ENCODE measurements at regions not wholly inside any gene's neighbourhood (a gene's known extent, or its start where the extent isn't known, plus 50 kb on each side); places are given as distances from the start of the nearest gene placed in this dataset.
"Not testable (repeated sequence)": the region's sequence is repeated elsewhere in the genome, so short reads cannot be mapped to it uniquely, and the experiment has no call there.

DNA sequence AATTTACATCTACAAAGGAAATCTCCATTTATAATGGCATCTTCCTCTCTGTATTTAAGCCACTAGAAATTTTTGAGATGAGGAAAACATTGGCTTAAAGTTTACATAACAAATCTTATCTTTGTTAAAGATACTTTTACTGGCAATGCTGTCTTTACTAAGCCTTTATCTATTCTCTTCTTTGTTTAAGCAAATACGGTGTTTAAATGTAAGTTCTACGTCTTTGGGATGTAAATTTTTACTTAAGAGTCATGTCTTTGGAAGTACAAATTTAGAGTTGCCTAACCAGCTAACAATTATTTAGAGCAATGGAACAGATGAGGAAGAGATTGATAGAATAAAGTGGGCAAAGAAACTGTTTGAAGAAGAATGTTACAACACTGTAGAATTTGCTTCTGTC, 1024.0 kb upstream of the PCDH10 start:
- no peak overlapping the region for H3K4me3 ChIP-seq (ENCODE audit: low read length)
- TF ChIP-seq ZNF274 (IDR thresholded peaks at IDR 0.05; ENCODE audit: low read depth, low read length), result no peak

- no peak overlapping the region for H3K4me3 ChIP-seq (ENCODE audit: low read length)
- no peak for TF ChIP-seq ZNF274 (IDR thresholded peaks at IDR 0.05; ENCODE audit: low read depth, low read length)
Observed at GRCh38 chr4:132132433-132132832, 1016.7 kb upstream of the PCDH10 start.

DNA sequence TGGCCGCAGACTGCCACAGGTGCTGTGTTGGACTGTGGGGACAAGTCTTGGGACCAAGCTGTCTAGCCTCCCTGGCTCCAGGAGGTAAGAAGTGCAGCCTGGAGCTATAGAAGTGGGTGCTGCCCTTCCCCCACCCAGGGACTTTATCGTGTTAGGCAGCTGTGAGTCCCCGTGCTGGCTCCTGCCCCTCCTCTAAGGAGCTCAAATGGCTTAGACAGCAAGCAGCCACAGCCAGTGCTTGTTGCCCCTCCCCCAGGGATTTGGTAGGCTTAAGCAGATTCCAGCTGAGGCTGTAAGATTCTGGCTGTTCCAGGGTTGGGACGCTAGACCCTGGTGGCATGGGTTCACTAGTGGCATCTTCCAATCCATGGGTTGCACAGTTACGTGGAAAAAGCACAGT, 979.4 kb upstream of the PCDH10 start:
- TF ChIP-seq ZNF274 (IDR thresholded peaks at IDR 0.05; ENCODE audit: low read depth, low read length), result no peak

DNA sequence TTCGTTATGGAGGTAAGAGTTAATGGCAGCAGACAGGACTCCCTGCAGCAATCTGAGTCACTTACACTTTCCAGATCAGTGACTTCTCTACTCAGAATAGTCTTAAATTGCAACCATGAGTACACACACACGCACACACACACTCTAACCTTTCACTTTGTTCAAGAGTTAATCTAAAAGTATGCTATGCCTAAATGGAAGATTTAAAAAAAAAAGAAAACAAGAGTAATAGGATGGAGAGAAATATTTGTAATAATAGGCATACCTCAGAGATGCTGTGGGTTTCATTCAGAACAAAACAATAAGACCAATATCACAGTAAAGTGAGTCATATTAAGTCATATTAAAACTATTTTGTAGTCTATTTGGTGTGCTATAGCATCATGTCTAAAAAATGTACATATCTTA, 969.1 kb upstream of the PCDH10 start:
- H3K4me3 ChIP-seq (ENCODE audit: low read length), result no peak overlapping the region
- no peak for TF ChIP-seq ZNF274 (IDR thresholded peaks at IDR 0.05; ENCODE audit: low read depth, low read length)

More for the DNA sequence above, 979.4 kb upstream of the PCDH10 start:
- H3K4me3 ChIP-seq (ENCODE audit: low read length), result no peak overlapping the region

- H3K4me3 ChIP-seq (ENCODE audit: low read length), result no peak overlapping the region
- no peak for TF ChIP-seq ZNF274 (IDR thresholded peaks at IDR 0.05; ENCODE audit: low read depth, low read length)
Observed at GRCh38 chr4:132195176-132195575, 953.9 kb upstream of the PCDH10 start.

DNA sequence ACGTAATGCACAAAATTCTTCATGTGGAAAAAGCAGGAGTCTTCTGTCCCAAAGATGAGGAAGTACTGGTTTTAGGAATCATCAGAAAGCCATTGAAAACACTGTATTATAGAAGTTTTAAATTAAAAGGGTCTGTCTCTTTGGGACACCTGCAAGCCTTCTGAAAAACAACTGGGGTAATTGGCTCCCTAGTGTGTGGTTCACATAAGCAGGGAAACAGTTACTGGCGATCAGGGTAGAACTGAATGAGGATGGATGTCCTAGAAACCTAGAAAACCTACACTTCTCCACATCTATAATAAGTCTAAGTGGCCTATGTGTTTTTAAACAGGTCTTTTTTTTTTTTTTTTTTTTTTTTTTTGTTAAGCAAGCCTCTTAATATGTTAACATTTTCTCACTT, 945.5 kb upstream of the PCDH10 start:
- no peak overlapping the region for H3K4me3 ChIP-seq (ENCODE audit: low read length)
- TF ChIP-seq ZNF274 (IDR thresholded peaks at IDR 0.05; ENCODE audit: low read depth, low read length), result no peak

DNA sequence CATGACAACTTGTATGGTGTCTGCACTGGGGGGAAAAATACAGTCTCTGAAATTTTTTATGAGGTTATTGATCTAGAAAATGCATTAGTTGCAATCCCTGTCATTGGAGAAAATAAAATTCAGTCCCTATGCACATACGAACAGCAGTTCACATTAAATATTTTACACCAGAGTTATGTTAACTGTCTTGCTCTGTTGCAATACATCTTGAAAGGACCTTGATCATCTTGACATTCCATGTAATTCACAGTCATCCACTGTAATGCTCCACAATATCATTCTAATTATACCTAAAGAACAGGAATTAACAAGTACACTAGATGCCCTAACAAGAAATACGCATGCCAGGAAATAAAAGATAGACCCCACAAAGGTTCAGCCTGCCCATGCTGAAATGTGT, 934.6 kb upstream of the PCDH10 start:
- no peak for TF ChIP-seq ZNF274 (IDR thresholded peaks at IDR 0.05; ENCODE audit: low read depth, low read length)
- no peak overlapping the region for H3K4me3 ChIP-seq (ENCODE audit: low read length)

GRCh38 chr4:132218406-132218805, 930.7 kb upstream of the PCDH10 start:
- no peak for TF ChIP-seq ZNF274 (IDR thresholded peaks at IDR 0.05; ENCODE audit: low read depth, low read length)
- H3K4me3 ChIP-seq (ENCODE audit: low read length), result no peak overlapping the region

DNA sequence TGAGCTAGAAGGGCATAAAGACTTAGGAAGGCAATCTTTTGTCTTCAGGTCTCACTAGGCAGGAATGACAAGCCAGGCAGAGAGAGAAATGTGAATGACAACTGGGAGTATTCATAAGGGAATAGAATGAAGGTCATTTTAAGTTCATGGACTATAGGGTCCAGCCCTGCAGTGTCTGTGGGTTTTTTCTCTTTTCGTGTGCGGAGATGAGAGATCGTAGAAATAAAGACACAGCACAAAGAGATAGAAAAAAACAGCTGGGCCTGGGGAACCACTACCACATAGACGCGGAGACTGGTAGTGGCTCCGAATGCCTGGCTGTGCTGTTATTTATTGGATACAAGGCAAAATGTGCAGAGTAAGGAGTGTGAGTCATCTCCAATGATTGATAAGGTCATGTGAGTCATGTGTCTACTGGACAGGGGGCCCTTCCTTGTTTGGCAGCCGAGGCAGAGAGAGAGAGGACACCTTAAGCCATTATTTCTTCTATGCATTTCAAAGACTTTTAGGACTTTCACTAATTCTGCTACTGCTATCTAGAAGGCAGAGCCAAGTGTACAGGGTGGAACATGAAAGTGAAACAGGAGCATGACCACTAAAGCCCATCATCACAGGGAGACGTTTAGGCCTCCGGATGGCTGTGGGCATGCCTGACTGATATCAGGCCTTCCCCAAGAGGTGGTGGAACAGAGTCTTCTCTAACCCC, 921.8 kb upstream of the PCDH10 start:
- no peak overlapping the region; the same call in 1 of the 2 replicates for H3K4me3 ChIP-seq (ENCODE audit: low read length)
- no peak for TF ChIP-seq ZNF274 (IDR thresholded peaks at IDR 0.05; ENCODE audit: low read depth, low read length)

- not testable (repeated sequence) for H3K4me3 ChIP-seq (ENCODE audit: low read length)
Observed at GRCh38 chr4:132227857-132228165, 921.3 kb upstream of the PCDH10 start.

DNA sequence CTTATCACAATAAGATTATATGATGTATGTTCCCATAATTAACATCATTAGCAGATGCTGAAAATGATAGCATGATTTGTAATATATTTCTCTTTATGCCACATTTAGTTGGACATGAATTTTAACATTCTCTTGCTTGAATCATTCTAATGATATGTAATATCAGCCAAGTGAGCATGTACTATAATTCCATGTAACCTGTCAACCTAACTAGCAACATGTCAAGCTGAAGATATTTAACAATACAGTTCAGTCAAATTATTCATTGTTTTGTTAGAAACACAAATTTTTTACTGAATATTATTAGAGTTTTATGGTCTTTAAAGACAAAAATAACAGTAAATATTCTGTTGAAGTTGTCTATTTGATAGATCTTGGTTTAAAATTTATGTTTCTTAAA, 920.4 kb upstream of the PCDH10 start:
- no peak for TF ChIP-seq ZNF274 (IDR thresholded peaks at IDR 0.05; ENCODE audit: low read depth, low read length)
- H3K4me3 ChIP-seq (ENCODE audit: low read length), result no peak overlapping the region

GRCh38 chr4:132230025-132230424, 919.1 kb upstream of the PCDH10 start:
- no peak overlapping the region for H3K4me3 ChIP-seq (ENCODE audit: low read length)
- TF ChIP-seq ZNF274 (IDR thresholded peaks at IDR 0.05; ENCODE audit: low read depth, low read length), result no peak

DNA sequence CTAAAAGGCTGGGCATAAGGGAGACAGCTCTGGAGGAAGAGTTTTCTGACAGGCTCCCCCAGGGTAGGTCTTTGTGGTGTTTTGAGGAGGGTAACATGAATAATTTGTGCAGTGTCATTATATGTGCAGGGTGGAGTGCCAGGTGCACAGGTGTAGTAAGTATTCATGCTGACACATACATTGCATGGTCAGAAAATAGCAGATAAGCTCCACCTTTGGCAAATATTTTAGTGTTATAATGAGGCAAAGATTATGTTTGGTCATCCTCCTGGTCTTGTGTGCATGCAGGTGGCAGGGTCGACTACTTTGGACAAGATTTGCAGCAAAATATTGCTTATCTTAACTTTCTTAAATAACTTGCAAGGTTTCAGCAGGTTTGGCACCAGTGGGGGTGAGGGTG, 910.4 kb upstream of the PCDH10 start:
- H3K4me3 ChIP-seq (ENCODE audit: low read length), result no peak overlapping the region
- no peak for TF ChIP-seq ZNF274 (IDR thresholded peaks at IDR 0.05; ENCODE audit: low read depth, low read length)

DNA sequence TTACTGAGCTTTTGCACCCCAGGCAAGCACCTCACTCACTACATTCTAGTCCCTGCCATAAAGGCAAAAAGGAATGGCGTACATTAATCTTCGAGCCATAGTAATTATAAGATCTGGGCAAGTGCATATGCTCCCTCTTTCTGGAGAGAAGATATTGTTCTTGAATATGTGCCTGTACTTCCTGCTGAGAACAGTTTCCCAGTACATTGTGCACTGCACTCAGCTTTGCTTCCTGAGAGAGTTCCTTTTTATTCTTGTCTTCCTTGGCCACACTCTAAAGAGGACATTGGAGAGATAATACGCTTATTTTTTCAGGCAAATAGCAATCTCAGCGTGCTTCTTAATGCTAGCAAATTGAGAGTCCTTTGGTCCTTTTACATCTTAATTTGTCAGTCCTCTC, 909.0 kb upstream of the PCDH10 start:
- no peak for TF ChIP-seq ZNF274 (IDR thresholded peaks at IDR 0.05; ENCODE audit: low read depth, low read length)
- H3K4me3 ChIP-seq (ENCODE audit: low read length), result no peak overlapping the region

DNA sequence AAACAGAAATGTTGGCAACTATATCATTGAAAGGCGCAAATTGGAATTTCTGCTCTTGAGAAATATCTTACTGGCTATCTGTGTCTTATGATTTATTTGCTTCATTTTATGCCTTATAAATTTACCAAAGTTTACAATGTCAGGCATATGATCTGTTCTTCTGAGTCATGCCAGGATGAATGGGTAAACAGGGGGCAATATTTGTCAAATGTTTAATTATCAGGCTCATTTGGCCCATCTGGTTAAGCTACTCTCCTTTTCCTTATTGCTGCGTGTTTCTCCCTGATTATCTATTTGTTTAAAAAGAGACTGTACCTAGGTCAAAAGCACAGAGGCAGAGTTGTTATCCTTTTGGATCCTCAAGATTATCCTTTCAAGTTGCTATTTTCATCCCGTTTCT, 903.8 kb upstream of the PCDH10 start:
- no peak for TF ChIP-seq ZNF274 (IDR thresholded peaks at IDR 0.05; ENCODE audit: low read depth, low read length)
- H3K4me3 ChIP-seq (ENCODE audit: low read length), result no peak overlapping the region

DNA sequence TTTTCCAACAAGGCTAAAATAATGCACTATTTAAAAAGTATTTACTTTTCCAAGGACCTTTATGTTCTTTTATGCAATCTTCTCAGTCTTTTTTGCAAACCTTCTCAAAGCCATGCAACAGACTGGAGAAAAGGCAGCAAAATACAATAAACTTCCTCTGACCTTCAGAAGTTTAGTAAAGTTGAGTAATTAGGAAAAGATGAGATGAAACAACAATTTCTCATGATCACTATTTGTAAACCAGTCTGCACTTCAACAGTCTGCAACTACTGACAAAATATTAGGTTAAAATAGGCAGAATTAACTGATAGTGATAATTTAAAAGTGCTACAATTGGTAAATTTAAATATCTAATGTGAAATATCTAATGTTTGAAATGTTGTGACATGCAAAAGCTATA, 884.9 kb upstream of the PCDH10 start:
- TF ChIP-seq ZNF274 (IDR thresholded peaks at IDR 0.05; ENCODE audit: low read depth, low read length), result no peak
- no peak overlapping the region for H3K4me3 ChIP-seq (ENCODE audit: low read length)

Data from GM08714 (cell line).